IMR-90 (cell line): ENCODE measurements at regions not wholly inside any gene's neighbourhood (a gene's known extent, or its start where the extent isn't known, plus 50 kb on each side); places are given as distances from the start of the nearest gene placed in this dataset.
A peak's percentile ranks its signal among the peaks of the same experiment; 100 is the strongest.

Source experiments
- ATAC-seq: fragments of 200-7000 bp; cut with Tn5 transposase; 2 replicates; pipeline ENCODE4 v1.9.1; 2020; ENCODE audit warnings: low read depth, mild to moderate bottlenecking, moderate library complexity
- BruUV-seq: library from RNA; stranded (reverse); fragments of 400-500 nt; replicated peaks from 2 replicates; lab custom pipeline; 2021; lab: Mats Ljungman, UMichigan
- CTCF ChIA-PET: fragments of 300-600 bp; formaldehyde crosslinking; extraction: SDS; loops from one replicate; lab custom pipeline; 2021; ENCODE audit warnings: antibody characterized with exemption; lab: Yijun Ruan, JAX
- POLR2A ChIA-PET: fragments of 300-600 bp; sonication (Branson Sonifier 250); formaldehyde crosslinking; loops from one replicate; lab custom pipeline; 2022; ENCODE audit warnings: antibody characterized with exemption; ENCODE audit not compliant: unreplicated experiment; lab: Charles Lee
- DNase-seq: peaks from one replicate; pipeline ENCODE4 v3.0.0; 2013
- H2AFZ ChIP-seq: replicated peaks from 2 replicates; pipeline ENCODE3; 2013; ENCODE audit warnings: low read length, mild to moderate bottlenecking; ENCODE audit not compliant: poor library complexity
- H2AK5ac ChIP-seq: 2 replicates; pipeline ENCODE4 v1.6.1; 2013; ENCODE audit warnings: low read depth, low read length, inconsistent platforms
- H2AK9ac ChIP-seq: replicated peaks from 2 replicates; pipeline ENCODE3; 2013; ENCODE audit warnings: mild to moderate bottlenecking, low read depth, low read length, moderate library complexity; ENCODE audit not compliant: poor library complexity
- H2BK120ac ChIP-seq: 2 replicates; pipeline ENCODE4 v1.6.1; 2013; ENCODE audit warnings: low read depth, low read length, inconsistent platforms
- H2BK15ac ChIP-seq: 3 replicates; pipeline ENCODE4 v1.6.1; 2013; ENCODE audit warnings: low read depth, low read length, inconsistent platforms
- H2BK20ac ChIP-seq: 2 replicates; pipeline ENCODE4 v1.6.1; 2013; ENCODE audit warnings: low read depth, mild to moderate bottlenecking, inconsistent platforms, low read length, moderate library complexity
- H2BK5ac ChIP-seq: 2 replicates; pipeline ENCODE4 v1.6.1; 2013; ENCODE audit warnings: mild to moderate bottlenecking, low read depth, low read length, inconsistent platforms; ENCODE audit not compliant: poor library complexity, severe bottlenecking
- H3K14ac ChIP-seq: replicated peaks from 2 replicates; pipeline ENCODE4 v1.6.1; 2013; ENCODE audit warnings: low read depth, low read length, inconsistent platforms
- H3K18ac ChIP-seq: 2 replicates; pipeline ENCODE4 v1.6.1; 2013; ENCODE audit warnings: low read depth, low read length, control low read depth
- H3K23ac ChIP-seq: 2 replicates; pipeline ENCODE4 v1.6.1; 2013; ENCODE audit warnings: low read depth, low read length, inconsistent platforms
- H3K27ac ChIP-seq: 2 replicates; pipeline ENCODE4 v1.5.1; 2013; ENCODE audit warnings: mild to moderate bottlenecking, control low read depth, low read length; ENCODE audit not compliant: insufficient read depth
- H3K27me3 ChIP-seq: 2 replicates; pipeline ENCODE4 v1.6.1; 2013; ENCODE audit warnings: low read length; ENCODE audit not compliant: control insufficient read depth, insufficient read depth
- H3K36me3 ChIP-seq: 2 replicates; pipeline ENCODE4 v1.6.1; 2013; ENCODE audit warnings: low read length, mixed read lengths; ENCODE audit not compliant: control insufficient read depth, insufficient read depth
- H3K4ac ChIP-seq: 2 replicates; pipeline ENCODE4 v1.6.1; 2013; ENCODE audit warnings: low read depth, low read length, inconsistent platforms
- H3K4me1 ChIP-seq: 2 replicates; pipeline ENCODE4 v1.6.1; 2013; ENCODE audit warnings: low read length, mixed read lengths; ENCODE audit not compliant: control insufficient read depth, insufficient read depth
- H3K4me2 ChIP-seq: 2 replicates; pipeline ENCODE4 v1.6.1; 2013; ENCODE audit warnings: low read depth, mild to moderate bottlenecking, control low read depth, low read length, moderate library complexity
- H3K4me3 ChIP-seq: 2 replicates; pipeline ENCODE4 v1.5.1; 2013; ENCODE audit warnings: low read depth, mild to moderate bottlenecking, control low read depth, low read length, moderate library complexity; ENCODE audit not compliant: insufficient read depth
- H3K56ac ChIP-seq: 2 replicates; pipeline ENCODE4 v1.6.1; 2013; ENCODE audit warnings: low read length, inconsistent platforms; ENCODE audit not compliant: insufficient read depth; ENCODE audit errors: extremely low read depth
- H3K79me1 ChIP-seq, 2 experiments: 2 replicates each; pipeline ENCODE4 v1.6.1; 2013; ENCODE audit warnings: low read length in 2 of 2, inconsistent platforms in 1 of 2, low read depth in 1 of 2
- H3K9ac ChIP-seq: 2 replicates; pipeline ENCODE4 v1.6.1; 2013; ENCODE audit warnings: low read depth, low read length, control low read depth
- H3K9me1 ChIP-seq: 2 replicates; pipeline ENCODE4 v1.6.1; 2013; ENCODE audit warnings: low read length, inconsistent platforms; ENCODE audit not compliant: insufficient read depth
- H3K9me3 ChIP-seq: 2 replicates; pipeline ENCODE4 v1.6.1; 2013; ENCODE audit warnings: low read length; ENCODE audit not compliant: control insufficient read depth, insufficient read depth
- H4K20me1 ChIP-seq: 2 replicates; pipeline ENCODE4 v1.6.1; 2013; ENCODE audit warnings: low read length, inconsistent platforms; ENCODE audit not compliant: insufficient read depth
- H4K5ac ChIP-seq: 2 replicates; pipeline ENCODE4 v1.6.1; 2013; ENCODE audit warnings: mild to moderate bottlenecking, low read depth, low read length, control low read depth
- H4K8ac ChIP-seq, 2 experiments: 2 replicates each; pipeline ENCODE4 v1.6.1; 2013; ENCODE audit warnings: low read depth in 2 of 2, low read length in 2 of 2, control low read depth in 1 of 2, inconsistent platforms in 1 of 2
- H4K91ac ChIP-seq: 2 replicates; pipeline ENCODE4 v1.6.1; 2013; ENCODE audit warnings: low read depth, low read length, inconsistent platforms; ENCODE audit not compliant: insufficient read depth
- BHLHE40 ChIP-seq: fragments of 150-350 bp; IDR thresholded peaks from 2 replicates; pipeline ENCODE4 v1.6.1; 2016; ENCODE audit warnings: mild to moderate bottlenecking, low read depth, low read length
- CEBPB ChIP-seq: IDR thresholded peaks from 2 replicates; pipeline ENCODE4 v1.6.1; 2012; ENCODE audit warnings: low read depth, low read length, improper control_type of control experiment
- CHD1 ChIP-seq: IDR thresholded peaks from 2 replicates; pipeline ENCODE4 v1.6.1; 2012; ENCODE audit warnings: low read depth, low read length, improper control_type of control experiment
- MAFK ChIP-seq: IDR thresholded peaks from 2 replicates; pipeline ENCODE4 v1.6.1; 2012; ENCODE audit warnings: low read depth, low read length, improper control_type of control experiment
- MAZ ChIP-seq: IDR thresholded peaks from 2 replicates; pipeline ENCODE4 v1.6.1; 2012; ENCODE audit warnings: low read depth, mild to moderate bottlenecking, low read length, improper control_type of control experiment, moderate library complexity, borderline replicate concordance
- MXI1 ChIP-seq: IDR thresholded peaks from 2 replicates; pipeline ENCODE4 v1.6.1; 2012; ENCODE audit warnings: low read depth, mild to moderate bottlenecking, low read length, moderate library complexity, borderline replicate concordance
- NFE2L2 ChIP-seq: fragments of 150-350 bp; IDR thresholded peaks from 2 replicates; pipeline ENCODE4 v1.6.1; 2016; ENCODE audit warnings: low read depth, mild to moderate bottlenecking, low read length
- POLR2A ChIP-seq: IDR thresholded peaks from 2 replicates; pipeline ENCODE4 v1.6.1; 2012; ENCODE audit warnings: mild to moderate bottlenecking, low read depth, low read length
- RAD21 ChIP-seq: IDR thresholded peaks from 2 replicates; pipeline ENCODE4 v1.6.1; 2012; ENCODE audit warnings: low read length, improper control_type of control experiment
- RCOR1 ChIP-seq: IDR thresholded peaks from 2 replicates; pipeline ENCODE4 v1.6.1; 2012; ENCODE audit warnings: mild to moderate bottlenecking, low read length, improper control_type of control experiment; ENCODE audit not compliant: insufficient replicate concordance
- RFX5 ChIP-seq: IDR thresholded peaks from 2 replicates; pipeline ENCODE4 v1.8.0; 2012; ENCODE audit warnings: low read depth, mild to moderate bottlenecking, low read length, moderate library complexity
- SMC3 ChIP-seq: fragments of 150-350 bp; IDR thresholded peaks from 2 replicates; pipeline ENCODE4 v1.6.1; 2016; ENCODE audit warnings: low read depth, mild to moderate bottlenecking, antibody characterized with exemption, low read length, moderate library complexity
- USF2 ChIP-seq: fragments of 150-350 bp; IDR thresholded peaks from 2 replicates; pipeline ENCODE4 v1.6.1; 2017; ENCODE audit warnings: mild to moderate bottlenecking, antibody characterized with exemption, low read length, low read depth
- WGBS, 2 experiments: methylation state at CpG; one replicate each; pipeline versions ENCODE4 v1.1.5 to v1.1.7; 2013; ENCODE audit warnings: missing lambda C conversion rate in 2 of 2; ENCODE audit not compliant: insufficient read length in 1 of 2; ENCODE audit errors: extremely low coverage in 2 of 2; 5-methylcytosine and 5-hydroxymethylcytosine counted together
- dilution Hi-C: fragments of 300-500 bp; cut with HindIII; formaldehyde crosslinking; loops from one replicate; pipeline ENCODE4 v1.14.3; 2018; ENCODE audit warnings: low sequenced_read_pairs; ENCODE audit not compliant: unreplicated experiment
- in situ Hi-C: fragments of 300-500 bp; cut with MboI; formaldehyde crosslinking; loops from 3 replicates; pipeline ENCODE4 v1.14.3; 2019; ENCODE audit warnings: low sequenced_read_pairs, inconsistent platforms, mixed read lengths
- intact Hi-C: fragments of 100-400 bp; cut with micrococcal nuclease; formaldehyde crosslinking; loops from 2 replicates; pipeline ENCODE4 v1.10.0; 2022

- Histone ChIP-seq H3K36me3 (no peaks in the 10 kb centered on the region), H4K91ac (no peak overlapping the region), H2AK5ac (no peak overlapping the region), H2AFZ (no peak overlapping the region), H3K56ac (no peak overlapping the region), H3K14ac (no peak overlapping the region), H2BK120ac (no peak overlapping the region), H3K4me2 (no peak overlapping the region), H3K27me3 (peaks cover 11% of the 10 kb centered on the region; the same call in 1 of the 2 replicates), H3K23ac (no peak overlapping the region), H4K8ac (no peak overlapping the region), H2AK9ac (peak overlapping the region; percentile 28), H3K9me3 (no peaks in the 10 kb centered on the region), H4K5ac (no peak overlapping the region), H2BK20ac (no peak overlapping the region), H2BK5ac (no peak overlapping the region), H3K4ac (no peak overlapping the region), H4K20me1 (no peaks in the 10 kb centered on the region), H3K9ac (no peak overlapping the region), H3K27ac (no peak overlapping the region), H3K9me1 (no peaks in the 10 kb centered on the region), H2BK15ac (no peak overlapping the region), H3K18ac (no peak overlapping the region), H3K79me1 (no peaks in the 10 kb centered on the region), H3K4me3 (no peak overlapping the region), H3K4me1 (no peaks in the 10 kb centered on the region)
- ChIA-PET POLR2A (no interaction called here), CTCF (interaction anchor here (1.5 kb wide), 1 partner anchor 10 kb away, joined by 4 read pairs; no protein-coding TSS in a partner anchor)
- ATAC-seq (no peak), DNase-seq (no peak)
- WGBS, 2 experiments = no CpG with 5 or more reads among the region's 4 CpGs
- intact Hi-C loops (no loop called here), in situ Hi-C loops (no loop called here), dilution Hi-C loops (no loop called here)
- no TSS peak for BruUV-seq
- TF ChIP-seq USF2 (no peak), POLR2A (no peak), RCOR1 (no peak), MAZ (no peak), MAFK (no peak), BHLHE40 (no peak), NFE2L2 (no peak), SMC3 (no peak), RAD21 (no peak), CEBPB (no peak), RFX5 (no peak), MXI1 (no peak), CHD1 (no peak)
Measured at GRCh38 chr1:38577385-38577784, 282.2 kb downstream of the RRAGC start.
